ENCODE measurements at regions not wholly inside any gene's neighbourhood (a gene's known extent, or its start where the extent isn't known, plus 50 kb on each side); places are given as distances from the start of the nearest gene placed in this dataset.
A peak's percentile ranks its signal among the peaks of the same experiment; 100 is the strongest.

DNA sequence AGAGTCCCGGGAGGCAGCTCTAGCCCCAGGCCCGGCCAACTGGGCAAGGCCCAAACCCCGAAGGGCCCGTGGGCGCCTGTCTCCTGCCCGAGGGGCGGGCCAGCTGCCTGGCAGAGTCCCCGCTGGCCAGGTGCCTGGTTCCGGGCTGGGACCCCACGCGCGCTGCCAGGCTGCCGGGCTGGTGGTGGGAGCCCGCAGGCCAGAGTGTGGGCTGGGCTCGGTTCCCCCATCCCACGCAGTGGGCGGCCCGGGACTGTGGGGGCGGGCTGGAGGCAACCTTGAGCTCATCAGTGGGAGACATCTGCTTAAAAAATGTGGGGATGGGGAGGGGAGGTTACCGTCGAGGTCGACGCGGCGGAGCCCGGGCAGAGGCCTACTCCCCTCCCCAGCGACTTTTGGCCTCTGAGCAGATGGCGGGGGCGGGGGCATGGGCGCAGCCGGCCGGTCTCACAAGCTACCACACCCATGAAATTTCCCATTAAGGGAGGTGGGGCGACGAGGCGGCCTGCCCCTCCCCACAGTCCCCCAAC, 176.4 kb upstream of the GSE1 start:
- 30% methylated on average over 6 of the region's 35 CpGs; no CpG with 5 or more reads in 1 of the 2 experiments for WGBS, 2 experiments (ENCODE audit: extremely low coverage in 2 of 2, insufficient read length in 1 of 2)
- Histone ChIP-seq H3K4ac (ENCODE audit: low read depth, low read length) (no peak overlapping the region), H3K9ac (ENCODE audit: low read depth, low read length) (no peak overlapping the region), H2BK20ac (ENCODE audit: low read depth, low read length) (no peak overlapping the region), H3K23ac (ENCODE audit: low read depth, low read length) (no peak overlapping the region), H2AK9ac (replicated peaks; ENCODE audit: low read depth, low read length, poor library complexity) (no peak overlapping the region), H2BK15ac (ENCODE audit: low read depth, low read length) (no peak overlapping the region), H3K4me3 (ENCODE audit: insufficient read depth, low read depth, low read length) (no peak overlapping the region), H3K4me2 (ENCODE audit: low read depth, low read length) (no peak overlapping the region), H3K79me1 (ENCODE audit: low read depth in 1 of 2, low read length in 2 of 2) (peaks cover 2 to 6% of the 10 kb centered on the region in 2 experiments; a peak in 3 of 4 replicates), H2BK5ac (ENCODE audit: low read depth, low read length, poor library complexity, severe bottlenecking) (no peak overlapping the region), H2BK120ac (ENCODE audit: low read depth, low read length) (no peak overlapping the region), H3K14ac (replicated peaks; ENCODE audit: low read depth, low read length) (no peak overlapping the region), H4K5ac (ENCODE audit: low read depth, low read length) (no peak overlapping the region), H4K91ac (ENCODE audit: insufficient read depth, low read depth, low read length) (no peak overlapping the region), H3K18ac (ENCODE audit: low read depth, low read length) (no peak overlapping the region), H4K8ac (ENCODE audit: low read depth in 2 of 2, low read length in 2 of 2) (no peak overlapping the region), H3K9me1 (ENCODE audit: insufficient read depth, low read length) (no peaks in the 10 kb centered on the region), H2AFZ (replicated peaks; ENCODE audit: low read length, poor library complexity) (peak overlapping the region; percentile 41), H3K4me1 (ENCODE audit: control insufficient read depth, insufficient read depth, low read length) (no peaks in the 10 kb centered on the region; the same call in 1 of the 2 replicates), H3K27me3 (ENCODE audit: control insufficient read depth, insufficient read depth, low read length) (no peaks in the 10 kb centered on the region), H3K56ac (ENCODE audit: extremely low read depth, insufficient read depth, low read length) (no peak overlapping the region), H3K27ac (ENCODE audit: insufficient read depth, low read length) (no peak overlapping the region), H3K36me3 (ENCODE audit: control insufficient read depth, insufficient read depth, low read length) (peaks cover 10% of the 10 kb centered on the region), H3K9me3 (ENCODE audit: control insufficient read depth, insufficient read depth, low read length) (no peaks in the 10 kb centered on the region), H4K20me1 (ENCODE audit: insufficient read depth, low read length) (peaks cover 37% of the 10 kb centered on the region), H2AK5ac (ENCODE audit: low read depth, low read length) (no peak overlapping the region)
- ChIA-PET CTCF (no interaction called here), POLR2A (ENCODE audit: unreplicated experiment) (no interaction called here)
- ATAC-seq (ENCODE audit: low read depth) = peak; percentile 14; the same call in 1 of the 2 replicates
- dilution Hi-C loops (cut with HindIII; ENCODE audit: low sequenced_read_pairs, unreplicated experiment) (no loop called here), in situ Hi-C loops (cut with MboI; ENCODE audit: low sequenced_read_pairs) (no loop called here), intact Hi-C loops (cut with micrococcal nuclease) (no loop called here)
- BruUV-seq (replicated peaks) = no TSS peak
- TF ChIP-seq POLR2A (IDR thresholded peaks at IDR 0.05; ENCODE audit: low read depth, low read length) (no peak), CHD1 (IDR thresholded peaks at IDR 0.05; ENCODE audit: low read depth, low read length) (no peak), SMC3 (IDR thresholded peaks at IDR 0.05; ENCODE audit: low read depth, low read length) (no peak), MAZ (IDR thresholded peaks at IDR 0.05; ENCODE audit: borderline replicate concordance, low read depth, low read length) (no peak), NFE2L2 (IDR thresholded peaks at IDR 0.05; ENCODE audit: low read depth, low read length) (no peak), RAD21 (IDR thresholded peaks at IDR 0.05; ENCODE audit: low read length) (no peak), BHLHE40 (IDR thresholded peaks at IDR 0.05; ENCODE audit: low read depth, low read length) (no peak), MXI1 (IDR thresholded peaks at IDR 0.05; ENCODE audit: borderline replicate concordance, low read depth, low read length) (no peak), RFX5 (IDR thresholded peaks at IDR 0.05; ENCODE audit: low read depth, low read length) (no peak), FOS (IDR thresholded peaks at IDR 0.05; ENCODE audit: low read depth, low read length) (no peak), CEBPB (IDR thresholded peaks at IDR 0.05; ENCODE audit: low read depth, low read length) (no peak), RCOR1 (IDR thresholded peaks at IDR 0.05; ENCODE audit: insufficient replicate concordance, low read length) (no peak)
- TF ChIP-seq, protein P1, sequence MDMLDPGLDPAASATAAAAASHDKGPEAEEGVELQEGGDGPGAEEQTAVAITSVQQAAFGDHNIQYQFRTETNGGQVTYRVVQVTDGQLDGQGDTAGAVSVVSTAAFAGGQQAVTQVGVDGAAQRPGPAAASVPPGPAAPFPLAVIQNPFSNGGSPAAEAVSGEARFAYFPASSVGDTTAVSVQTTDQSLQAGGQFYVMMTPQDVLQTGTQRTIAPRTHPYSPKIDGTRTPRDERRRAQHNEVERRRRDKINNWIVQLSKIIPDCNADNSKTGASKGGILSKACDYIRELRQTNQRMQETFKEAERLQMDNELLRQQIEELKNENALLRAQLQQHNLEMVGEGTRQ (IDR thresholded peaks at IDR 0.05; ENCODE audit: low read depth, low read length) = no peak
- TF ChIP-seq, protein P2, sequence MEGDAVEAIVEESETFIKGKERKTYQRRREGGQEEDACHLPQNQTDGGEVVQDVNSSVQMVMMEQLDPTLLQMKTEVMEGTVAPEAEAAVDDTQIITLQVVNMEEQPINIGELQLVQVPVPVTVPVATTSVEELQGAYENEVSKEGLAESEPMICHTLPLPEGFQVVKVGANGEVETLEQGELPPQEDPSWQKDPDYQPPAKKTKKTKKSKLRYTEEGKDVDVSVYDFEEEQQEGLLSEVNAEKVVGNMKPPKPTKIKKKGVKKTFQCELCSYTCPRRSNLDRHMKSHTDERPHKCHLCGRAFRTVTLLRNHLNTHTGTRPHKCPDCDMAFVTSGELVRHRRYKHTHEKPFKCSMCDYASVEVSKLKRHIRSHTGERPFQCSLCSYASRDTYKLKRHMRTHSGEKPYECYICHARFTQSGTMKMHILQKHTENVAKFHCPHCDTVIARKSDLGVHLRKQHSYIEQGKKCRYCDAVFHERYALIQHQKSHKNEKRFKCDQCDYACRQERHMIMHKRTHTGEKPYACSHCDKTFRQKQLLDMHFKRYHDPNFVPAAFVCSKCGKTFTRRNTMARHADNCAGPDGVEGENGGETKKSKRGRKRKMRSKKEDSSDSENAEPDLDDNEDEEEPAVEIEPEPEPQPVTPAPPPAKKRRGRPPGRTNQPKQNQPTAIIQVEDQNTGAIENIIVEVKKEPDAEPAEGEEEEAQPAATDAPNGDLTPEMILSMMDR (conservative IDR thresholded peaks at IDR 0.05; ENCODE audit: low read depth, low read length) = no peak
- no peak for DNase-seq

Measured in IMR-90 (cell line).